GM04504 (cell line): ENCODE measurements at regions not wholly inside any gene's neighbourhood (a gene's known extent, or its start where the extent isn't known, plus 50 kb on each side); places are given as distances from the start of the nearest gene placed in this dataset.
A peak's percentile ranks its signal among the peaks of the same experiment; 100 is the strongest.
"Not testable (repeated sequence)": the region's sequence is repeated elsewhere in the genome, so short reads cannot be mapped to it uniquely, and the experiment has no call there.

Source experiments
- DNase-seq: peaks from one replicate; pipeline ENCODE4 v3.0.0-alpha.2; 2012; ENCODE audit warnings: low read depth

GRCh38 chr14:28607661-28608060 is 158.9 kb upstream of the FOXG1 start:
- no peak for DNase-seq

- DNase-seq = no peak
These were observed 158.1 kb upstream of the FOXG1 start for GRCh38 chr14:28608443-28608842.

GRCh38 chr14:28608851-28609828 is 157.4 kb upstream of the FOXG1 start:
- DNase-seq = no peak

- DNase-seq = no peak
These were observed 154.2 kb upstream of the FOXG1 start for GRCh38 chr14:28612414-28612813.

GRCh38 chr14:28613532-28613931 is 153.1 kb upstream of the FOXG1 start:
- no peak for DNase-seq

GRCh38 chr14:28626780-28627179 is 139.8 kb upstream of the FOXG1 start:
- DNase-seq = no peak

- no peak for DNase-seq
These were observed 137.1 kb upstream of the FOXG1 start for GRCh38 chr14:28629328-28630004.

- no peak for DNase-seq
These were observed 136.5 kb upstream of the FOXG1 start for GRCh38 chr14:28630100-28630499.

GRCh38 chr14:28635387-28635786 is 131.2 kb upstream of the FOXG1 start:
- DNase-seq = peak; percentile 3

GRCh38 chr14:28635816-28636215 is 130.8 kb upstream of the FOXG1 start:
- DNase-seq = not testable (repeated sequence)

GRCh38 chr14:28641189-28641588 is 125.4 kb upstream of the FOXG1 start:
- DNase-seq = not testable (repeated sequence)

GRCh38 chr14:28651148-28651547 is 115.4 kb upstream of the FOXG1 start:
- no peak for DNase-seq

GRCh38 chr14:28652782-28653181 is 113.8 kb upstream of the FOXG1 start:
- DNase-seq = no peak

GRCh38 chr14:28653521-28653920 is 113.1 kb upstream of the FOXG1 start:
- no peak for DNase-seq

- no peak for DNase-seq
These were observed 109.8 kb upstream of the FOXG1 start for GRCh38 chr14:28656704-28657255.

- DNase-seq = no peak
These were observed 105.3 kb upstream of the FOXG1 start for GRCh38 chr14:28661171-28661772.

GRCh38 chr14:28666961-28667360 is 99.6 kb upstream of the FOXG1 start:
- DNase-seq = no peak

GRCh38 chr14:28671425-28671824 is 95.2 kb upstream of the FOXG1 start:
- no peak for DNase-seq

GRCh38 chr14:28673056-28673455 is 93.5 kb upstream of the FOXG1 start:
- DNase-seq = no peak

- no peak for DNase-seq
These were observed 90.1 kb upstream of the FOXG1 start for GRCh38 chr14:28676479-28676878.

GRCh38 chr14:28677381-28677780 is 89.2 kb upstream of the FOXG1 start:
- DNase-seq = no peak

- no peak for DNase-seq
These were observed 87.7 kb upstream of the FOXG1 start for GRCh38 chr14:28678887-28679286.

- no peak for DNase-seq
These were observed 84.9 kb upstream of the FOXG1 start for GRCh38 chr14:28681681-28682080.
